Gastroesophageal sphincter (tissue), 3 donors: ENCODE measurements at regions not wholly inside any gene's neighbourhood (a gene's known extent, or its start where the extent isn't known, plus 50 kb on each side); places are given as distances from the start of the nearest gene placed in this dataset.

Experiments
- CTCF ChIP-seq, 4 experiments: fragments of 200-600 bp in 2 of 4; fragments of 450-650 bp in 2 of 4; sonication (generic) in 1 of 4; IDR thresholded peaks; one replicate each; pipeline ENCODE4 v1.5.1; 2017 to 2019; ENCODE audit warnings: antibody characterized with exemption in 4 of 4, mild to moderate bottlenecking in 2 of 4, moderate library complexity in 2 of 4
- EP300 ChIP-seq: sonication (generic); formaldehyde crosslinking; IDR thresholded peaks from one replicate; pipeline ENCODE4 v1.6.1; 2017; ENCODE audit warnings: antibody characterized with exemption, mild to moderate bottlenecking
- POLR2A ChIP-seq, 2 donors: fragments of 450-650 bp; IDR thresholded peaks; one replicate each; pipeline ENCODE4 v1.6.1; 2017; ENCODE audit warnings: antibody characterized with exemption in 2 of 2, mild to moderate bottlenecking in 2 of 2, moderate library complexity in 1 of 2
- POLR2AphosphoS5 ChIP-seq: sonication (generic); formaldehyde crosslinking; IDR thresholded peaks from one replicate; pipeline ENCODE4 v1.6.1; 2017; ENCODE audit warnings: antibody characterized with exemption

DNA sequence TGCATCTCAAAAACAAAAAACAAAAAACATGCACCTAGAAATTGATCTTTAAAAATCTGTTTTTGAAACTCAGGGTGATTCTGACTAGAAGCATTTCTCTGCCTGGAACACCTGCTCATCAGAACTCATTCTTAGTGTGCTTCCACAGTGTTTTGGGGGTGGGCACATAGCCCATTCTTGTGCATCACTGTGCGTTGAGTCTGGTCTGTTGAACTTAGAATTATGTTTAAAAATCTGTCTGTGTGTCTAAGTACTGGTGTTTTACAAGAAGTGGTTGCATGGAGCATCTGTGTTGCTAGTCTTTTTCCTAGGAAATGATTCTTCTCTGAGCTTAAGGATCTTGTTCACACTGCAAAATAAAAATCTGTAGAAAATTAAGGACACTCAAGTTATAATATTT is 264.5 kb downstream of the SOX4 start:
- TF ChIP-seq CTCF (IDR thresholded peaks at IDR 0.05), result no peak
- TF ChIP-seq EP300, result no peak
- TF ChIP-seq POLR2AphosphoS5, result no peak
- no peak for TF ChIP-seq POLR2A (IDR thresholded peaks at IDR 0.05)
